Stimulated activated CD4-positive, alpha-beta T cell treated with anti-CD3 and anti-CD28 coated beads, Interleukin-1b, Interleukin-23, amount 100 ng/mL, for 48 hours (primary cell): ENCODE measurements at regions not wholly inside any gene's neighbourhood (a gene's known extent, or its start where the extent isn't known, plus 50 kb on each side); places are given as distances from the start of the nearest gene placed in this dataset.
"Not testable (repeated sequence)": the region's sequence is repeated elsewhere in the genome, so short reads cannot be mapped to it uniquely, and the experiment has no call there.

Experiments used
- DNase-seq: peaks from one replicate; pipeline ENCODE4 v3.0.0-alpha.2; 2020

- DNase-seq, result no peak
These were observed 257.7 kb downstream of the ACTR3B start for GRCh38 chr7:153017223-153017622.

GRCh38 chr7:153021542-153021941 is 262.0 kb downstream of the ACTR3B start:
- DNase-seq, result no peak

- no peak for DNase-seq
These were observed 263.1 kb downstream of the ACTR3B start for GRCh38 chr7:153022475-153023193.

- no peak for DNase-seq
These were observed 263.6 kb downstream of the ACTR3B start for GRCh38 chr7:153023194-153023592.

DNA sequence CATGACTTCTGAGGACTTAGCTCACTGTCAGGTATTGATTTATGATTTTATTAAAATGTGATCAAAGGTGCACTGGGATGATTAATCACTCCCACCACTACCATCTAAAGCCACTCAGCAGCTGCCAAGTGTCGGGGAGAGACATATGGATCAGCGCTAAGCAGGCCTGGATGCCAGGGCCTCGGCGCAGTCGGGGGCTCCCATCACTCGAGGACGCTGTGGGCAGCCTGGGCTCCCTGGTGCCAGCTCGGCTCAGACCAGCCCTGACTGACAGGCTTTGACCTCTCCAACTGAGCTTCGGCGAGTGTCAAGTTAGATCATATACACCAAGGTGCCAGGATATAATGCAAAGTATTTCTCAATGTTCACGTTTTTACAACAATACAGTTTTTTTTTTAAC is 267.7 kb downstream of the ACTR3B start:
- DNase-seq, result no peak

GRCh38 chr7:153027904-153028303 is 268.4 kb downstream of the ACTR3B start:
- DNase-seq, result no peak

- DNase-seq, result no peak
These were observed 271.4 kb downstream of the ACTR3B start for GRCh38 chr7:153030976-153031375.

DNA sequence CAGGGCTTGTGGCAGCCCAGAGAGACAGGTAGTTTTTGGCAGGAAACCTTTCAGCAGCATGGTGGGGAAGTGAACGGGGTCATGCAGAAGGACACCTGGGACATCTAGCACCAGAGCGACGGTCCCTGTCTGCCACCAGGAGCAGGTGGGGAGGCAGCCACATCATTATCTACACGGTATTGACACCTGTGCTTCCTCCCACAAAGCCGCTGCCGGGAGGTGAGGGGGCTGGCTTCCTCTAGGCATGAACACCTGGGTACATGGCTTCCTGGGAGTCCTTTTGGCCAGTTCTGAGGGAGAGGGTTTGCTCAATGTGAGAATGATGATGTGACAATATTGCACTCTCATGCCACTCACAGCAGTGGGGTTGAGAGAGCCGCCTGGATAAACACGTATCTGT is 275.2 kb downstream of the ACTR3B start:
- no peak for DNase-seq

DNA sequence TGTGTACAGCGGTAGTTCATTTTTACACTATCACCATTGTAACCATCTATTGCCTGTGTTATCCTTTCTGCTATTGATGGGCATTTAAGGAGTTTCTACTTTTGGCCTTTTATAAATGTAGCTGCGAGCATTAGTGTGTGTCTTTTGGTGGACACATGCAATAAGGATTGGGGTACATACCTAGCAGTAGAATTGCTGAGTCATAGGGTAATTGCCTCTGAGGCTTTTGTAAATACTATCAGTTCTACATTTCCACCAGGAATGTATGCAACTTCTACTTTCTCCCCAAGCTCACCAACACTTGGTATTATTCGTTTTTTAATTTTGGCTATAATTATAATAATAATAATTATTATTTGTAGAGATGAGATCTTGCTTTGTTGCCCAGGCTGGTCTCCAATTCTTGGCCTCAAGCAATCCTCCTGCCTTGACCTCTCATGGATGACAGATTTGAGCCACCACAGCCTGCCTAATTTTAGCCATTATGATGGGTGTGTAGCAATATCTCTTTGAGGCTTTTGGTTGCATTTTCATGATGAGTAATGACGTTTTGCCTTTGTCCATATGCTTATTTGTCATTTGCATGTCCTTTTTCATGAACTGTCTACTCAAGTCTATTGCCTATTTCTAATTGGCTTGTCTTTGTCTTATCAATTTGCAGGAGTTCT is 277.0 kb downstream of the ACTR3B start:
- no peak for DNase-seq

- DNase-seq, result no peak
These were observed 283.9 kb downstream of the ACTR3B start for GRCh38 chr7:153043440-153043839.

- no peak for DNase-seq
These were observed 285.4 kb downstream of the ACTR3B start for GRCh38 chr7:153044981-153045380.

DNA sequence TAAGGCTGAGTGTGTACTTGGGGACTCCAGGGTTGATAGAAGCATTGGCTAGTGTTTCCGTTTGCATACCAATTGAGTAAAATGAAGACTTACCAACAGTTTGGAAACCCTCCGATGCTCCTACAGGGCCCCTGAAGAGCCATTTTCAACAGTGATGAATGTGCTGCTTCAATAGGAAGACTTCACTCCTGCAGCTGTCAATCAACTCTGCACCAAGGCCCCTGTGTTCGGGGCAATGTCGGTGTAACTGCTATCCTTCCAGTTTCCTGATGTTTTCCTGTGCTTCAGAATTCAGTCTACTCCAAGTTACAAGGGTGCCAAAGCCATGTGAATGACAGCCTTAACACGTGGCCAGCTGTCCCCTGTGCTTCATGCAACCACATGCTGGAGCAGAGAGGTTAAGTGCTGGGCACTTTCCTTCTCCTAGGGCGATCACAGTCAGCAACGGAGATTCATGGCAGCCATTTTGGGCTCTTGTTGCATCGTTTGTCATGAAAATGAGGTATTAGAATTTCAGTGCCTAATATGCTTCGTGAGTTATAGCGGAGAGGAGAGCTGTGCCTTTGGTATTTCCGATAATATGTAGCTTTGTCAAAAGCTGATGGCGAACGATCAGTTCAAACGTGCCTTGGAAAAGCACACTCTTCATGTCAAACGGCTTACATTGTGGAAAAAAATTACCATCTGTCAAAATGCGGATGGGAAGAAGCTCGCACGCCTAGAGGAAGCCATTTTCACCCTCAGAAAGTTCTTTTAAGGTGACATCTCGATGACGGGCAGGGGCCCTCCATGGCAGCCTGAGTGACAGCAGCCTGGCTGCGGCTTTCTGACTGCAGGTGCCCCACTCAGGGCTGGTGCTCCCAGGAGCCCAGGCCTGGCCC is 287.8 kb downstream of the ACTR3B start:
- no peak for DNase-seq

DNA sequence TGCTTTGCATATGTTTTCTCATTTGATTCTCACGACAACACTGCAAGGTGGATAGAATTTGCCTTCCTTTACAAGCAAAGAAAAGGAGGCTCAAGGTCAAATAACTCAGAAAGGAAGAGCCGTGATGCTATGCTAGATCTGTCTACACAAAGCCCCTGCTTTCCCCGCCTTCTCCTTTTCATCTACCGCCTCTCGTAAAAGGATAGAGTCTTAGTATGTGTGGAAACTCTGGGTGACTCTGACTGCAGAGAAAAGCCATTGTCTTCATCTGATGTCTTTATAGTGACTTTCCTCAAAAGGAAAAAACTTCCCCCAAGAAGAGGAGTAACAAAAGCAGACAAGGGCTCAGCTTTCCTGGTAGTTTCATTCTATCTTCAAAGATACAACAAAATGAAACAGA is 292.7 kb downstream of the ACTR3B start:
- DNase-seq, result no peak

- peak; percentile 4 for DNase-seq
These were observed 302.5 kb downstream of the ACTR3B start for GRCh38 chr7:153061910-153062528.

DNA sequence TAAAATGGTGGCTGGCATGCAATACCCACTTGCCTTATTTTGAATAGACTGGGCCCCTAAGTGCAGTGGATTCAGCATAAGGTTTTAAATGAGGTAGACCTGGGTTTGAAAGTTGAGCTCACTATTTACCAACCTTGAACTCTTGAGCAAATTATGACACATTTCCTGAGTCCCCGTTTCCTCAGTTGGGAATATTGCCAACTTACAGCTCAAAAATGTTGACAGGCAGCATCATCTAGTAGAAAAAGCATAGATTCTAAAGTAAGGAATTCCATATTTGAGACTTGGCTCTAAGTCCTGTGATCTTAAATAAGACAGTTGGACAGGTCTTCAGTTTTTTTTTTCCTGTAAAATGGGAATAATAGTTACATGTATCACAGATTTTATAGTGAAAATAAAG is 305.5 kb downstream of the ACTR3B start:
- DNase-seq, result no peak

- DNase-seq, result no peak
These were observed 307.2 kb downstream of the ACTR3B start for GRCh38 chr7:153066711-153067110.

DNA sequence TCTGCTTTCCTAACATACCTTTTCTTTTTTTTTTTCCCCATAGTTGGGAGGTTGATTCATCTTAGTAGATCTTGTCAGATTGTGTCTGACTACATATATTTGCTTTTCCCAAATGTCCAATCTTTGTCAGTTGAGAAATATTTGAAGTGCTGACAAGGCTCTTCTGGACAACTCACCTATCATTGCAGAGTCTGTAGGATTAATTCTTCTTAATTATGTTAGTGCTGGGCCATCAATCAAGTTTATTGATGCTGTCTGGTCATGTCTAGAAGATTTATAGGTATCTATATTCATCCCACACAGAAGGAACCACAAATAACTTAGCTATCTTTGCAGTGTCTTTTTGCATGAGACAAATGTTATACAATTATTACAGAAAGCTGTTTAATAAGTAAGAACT is 310.6 kb downstream of the ACTR3B start:
- no peak for DNase-seq

DNA sequence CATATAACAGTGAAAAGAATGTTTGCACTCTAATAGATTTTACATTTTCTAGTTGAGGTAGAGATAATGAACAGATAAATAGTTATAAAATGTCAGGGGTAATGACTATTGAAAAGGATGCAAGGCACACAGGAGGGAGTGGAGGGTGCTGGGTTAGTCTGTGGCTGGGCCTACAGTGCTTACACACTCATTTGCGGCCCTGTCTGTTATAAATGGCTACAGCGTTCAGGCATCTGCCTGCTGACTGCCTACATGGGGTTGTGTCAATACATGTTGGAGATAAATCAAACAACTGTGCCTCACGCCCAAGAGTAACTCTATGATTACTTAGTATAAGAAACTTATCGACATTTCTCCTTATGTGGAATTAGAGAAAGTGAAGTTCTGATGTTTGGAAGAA is 313.3 kb downstream of the ACTR3B start:
- DNase-seq, result no peak

GRCh38 chr7:153076289-153076688 is 316.7 kb downstream of the ACTR3B start:
- not testable (repeated sequence) for DNase-seq

DNA sequence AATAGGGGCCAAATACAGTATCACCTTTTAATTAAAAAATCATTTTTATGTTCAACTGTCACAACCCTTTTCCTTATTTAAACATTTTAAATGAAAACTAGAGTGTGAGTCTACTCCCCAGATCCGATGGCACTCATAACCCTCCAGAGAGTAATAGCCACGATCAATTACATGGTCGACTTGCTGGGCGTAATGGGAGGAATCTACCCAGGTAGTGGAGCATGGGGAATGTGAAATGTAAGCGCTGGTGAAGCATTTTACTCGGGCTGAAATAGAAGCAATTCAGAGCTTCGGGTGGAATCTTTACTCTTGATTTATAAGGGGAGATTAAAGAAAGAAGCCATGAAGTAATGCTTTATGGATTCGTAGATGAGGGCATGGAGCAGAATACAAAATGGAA is 321.9 kb downstream of the ACTR3B start:
- no peak for DNase-seq

DNA sequence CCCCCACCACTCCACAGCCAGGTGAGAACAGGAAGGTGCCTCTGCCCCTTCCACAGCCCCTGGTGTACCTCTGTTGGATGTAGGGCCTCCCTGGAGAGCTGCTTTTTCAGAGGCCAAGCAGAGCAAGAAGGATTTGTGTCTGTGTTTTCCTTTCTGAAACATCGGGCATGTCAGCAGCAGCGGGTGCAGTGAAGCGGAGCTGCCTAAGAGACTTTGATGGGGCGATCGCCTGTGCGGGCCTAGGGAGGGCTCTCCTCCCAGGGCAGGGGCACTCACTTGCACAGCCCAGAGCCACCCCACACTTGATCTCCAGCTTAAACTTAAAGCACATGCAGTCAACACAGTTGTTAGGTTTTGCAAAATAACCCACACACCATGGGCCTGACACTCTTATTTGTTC is 324.7 kb downstream of the ACTR3B start:
- no peak for DNase-seq

GRCh38 chr7:153087498-153087897 is 327.9 kb downstream of the ACTR3B start:
- no peak for DNase-seq

DNA sequence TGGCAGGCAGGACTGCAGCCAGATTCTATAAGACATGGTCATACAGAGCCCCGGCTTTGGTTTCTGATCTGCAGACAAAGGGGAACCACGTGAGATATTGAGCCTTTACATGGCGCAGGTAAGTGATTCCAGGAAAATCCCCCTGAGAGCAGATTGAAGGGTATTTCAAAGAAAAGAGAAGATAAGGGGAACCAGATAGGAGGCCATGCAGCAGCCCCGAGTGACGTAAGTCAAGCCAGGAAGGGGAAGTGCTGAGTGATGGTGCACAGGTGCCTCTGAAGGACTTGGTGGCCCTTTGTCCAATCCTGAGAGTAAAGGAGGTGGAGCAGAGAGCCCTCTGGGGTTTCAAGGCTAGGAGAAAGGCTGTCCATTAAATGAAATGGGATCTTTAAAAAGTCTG is 329.0 kb downstream of the ACTR3B start:
- no peak for DNase-seq
